ENCODE measurements at regions not wholly inside any gene's neighbourhood (a gene's known extent, or its start where the extent isn't known, plus 50 kb on each side); places are given as distances from the start of the nearest gene placed in this dataset.
"Not testable (repeated sequence)": the region's sequence is repeated elsewhere in the genome, so short reads cannot be mapped to it uniquely, and the experiment has no call there.

DNA sequence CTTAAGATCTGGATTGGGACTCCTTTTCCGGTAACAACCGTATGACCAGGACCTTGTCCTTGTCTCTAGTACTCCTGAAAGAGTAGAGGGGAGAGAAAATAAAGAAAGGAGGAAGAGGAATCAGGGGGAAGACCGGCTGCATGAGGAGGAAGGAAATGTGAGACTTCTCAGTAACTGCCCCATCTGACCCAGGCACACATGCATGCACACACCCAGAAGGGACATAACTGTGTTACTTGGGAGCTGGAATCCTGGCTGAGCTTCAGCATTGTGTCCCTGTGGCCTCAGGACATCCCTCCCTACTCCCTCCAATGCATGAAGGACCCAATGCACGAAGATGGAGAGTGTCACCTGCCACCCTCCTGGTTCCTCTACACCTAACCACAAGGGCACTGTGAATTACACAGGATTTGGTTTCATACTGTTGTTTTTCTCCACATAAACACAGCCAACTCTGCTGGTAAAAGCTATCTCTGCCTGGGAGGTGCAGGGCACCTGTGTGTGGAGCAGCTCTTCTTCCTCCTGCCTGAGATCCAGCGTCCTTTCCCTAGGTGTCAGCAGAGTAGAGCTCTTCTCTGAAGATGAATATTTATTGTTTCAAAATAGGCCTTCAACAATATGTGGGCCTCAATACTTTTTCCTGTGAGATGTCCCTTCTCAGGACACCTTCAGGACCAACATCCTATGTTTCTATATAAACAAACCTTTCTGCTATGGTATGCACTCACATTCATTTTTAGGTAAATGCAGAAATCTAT, 574.1 kb upstream of the ID2 start:
- DNase-seq, result no peak

DNA sequence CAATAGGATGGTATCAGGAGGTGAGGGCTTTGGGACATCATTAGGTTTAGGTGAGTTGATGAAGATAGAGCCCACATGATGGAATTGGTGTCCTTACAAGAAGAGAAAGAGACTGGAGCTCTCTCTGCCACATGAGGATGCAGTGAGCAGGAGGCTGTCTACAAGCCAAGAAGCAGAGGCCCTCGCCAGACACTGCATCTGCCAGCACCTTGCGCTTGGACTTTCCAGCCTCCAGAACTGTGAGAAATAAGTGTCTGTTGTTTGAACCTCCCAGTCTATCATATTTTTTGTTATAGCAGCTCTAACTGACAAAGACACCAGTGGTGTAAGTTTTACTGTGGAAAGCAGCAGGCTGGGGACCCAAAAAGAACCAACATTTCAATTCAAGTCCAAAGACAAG, 571.1 kb upstream of the ID2 start:
- DNase-seq, result no peak

DNA sequence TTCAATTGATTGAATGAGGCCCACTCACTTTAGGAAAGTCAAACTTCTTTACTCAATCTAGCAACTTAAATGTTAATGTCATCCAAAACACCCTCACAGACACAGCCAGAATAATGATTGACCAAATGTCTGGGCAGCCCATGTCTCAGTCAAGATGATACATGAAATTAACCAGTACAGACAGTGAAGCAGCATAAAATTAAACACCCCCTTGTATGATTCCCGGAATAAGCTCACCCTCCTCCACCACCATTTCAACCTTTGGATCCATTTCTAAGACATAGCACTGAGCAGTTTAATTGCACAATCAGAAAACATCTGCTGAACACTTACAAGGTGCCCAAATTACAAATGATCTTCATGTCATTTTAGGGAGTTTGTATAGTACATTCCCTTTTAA, 570.7 kb upstream of the ID2 start:
- DNase-seq, result no peak

DNA sequence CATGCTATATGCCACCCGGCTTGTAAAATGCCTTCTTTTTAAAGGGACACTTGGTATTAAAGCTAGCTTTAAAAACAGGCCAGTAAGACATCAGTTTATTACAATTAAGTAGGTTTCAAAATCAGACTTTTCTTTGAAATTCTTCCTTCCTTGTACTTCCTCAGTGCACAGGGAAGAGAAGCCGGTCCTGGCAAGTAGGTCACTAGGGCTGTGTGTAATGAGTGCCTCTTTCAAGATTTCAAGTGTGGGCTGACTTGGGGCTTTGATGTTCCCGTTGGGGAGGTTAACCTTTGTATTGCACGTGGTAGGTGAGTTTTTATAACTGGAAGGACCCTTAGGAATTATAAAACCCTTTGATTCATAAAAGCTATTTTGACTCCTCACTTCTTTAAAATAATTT, 566.4 kb upstream of the ID2 start:
- DNase-seq, result no peak

DNA sequence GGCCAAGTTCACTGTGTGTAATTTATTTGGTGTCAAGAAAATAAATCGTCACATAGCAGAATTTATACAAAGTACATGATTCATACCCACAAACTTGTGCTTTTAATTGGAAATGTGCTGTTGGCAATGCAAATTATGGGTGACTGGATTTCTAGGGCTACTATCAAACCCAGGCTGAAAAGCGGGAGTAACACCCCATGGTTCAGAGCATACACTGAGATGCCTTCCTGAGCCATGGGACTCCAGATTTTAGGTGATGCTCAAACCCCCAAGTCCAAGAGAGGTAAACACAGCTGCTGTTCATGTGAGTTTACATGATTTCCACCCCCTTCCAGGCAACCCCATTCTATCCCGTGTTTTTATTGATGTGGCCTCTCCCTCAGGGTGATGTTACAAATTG, 565.9 kb upstream of the ID2 start:
- no peak for DNase-seq

DNA sequence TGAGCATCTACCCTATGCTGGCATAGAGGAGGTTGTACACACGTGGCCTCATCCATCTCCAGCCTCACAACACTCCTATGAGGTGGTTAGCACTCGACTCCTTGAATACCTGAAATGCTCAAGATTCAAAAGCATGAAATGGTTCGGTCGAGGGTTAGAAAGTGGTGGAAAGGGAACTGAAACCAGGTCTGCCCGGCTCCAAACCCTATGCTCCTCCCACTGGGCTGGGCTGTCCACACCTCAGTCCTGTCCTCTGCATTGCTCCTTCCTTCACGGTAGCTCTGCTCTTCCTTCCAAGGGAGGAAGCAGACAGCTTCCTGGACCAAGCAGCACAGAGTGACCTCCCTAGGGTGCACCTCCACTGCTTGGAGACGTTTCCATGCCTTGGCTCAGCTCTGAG, 565.2 kb upstream of the ID2 start:
- no peak for DNase-seq

DNA sequence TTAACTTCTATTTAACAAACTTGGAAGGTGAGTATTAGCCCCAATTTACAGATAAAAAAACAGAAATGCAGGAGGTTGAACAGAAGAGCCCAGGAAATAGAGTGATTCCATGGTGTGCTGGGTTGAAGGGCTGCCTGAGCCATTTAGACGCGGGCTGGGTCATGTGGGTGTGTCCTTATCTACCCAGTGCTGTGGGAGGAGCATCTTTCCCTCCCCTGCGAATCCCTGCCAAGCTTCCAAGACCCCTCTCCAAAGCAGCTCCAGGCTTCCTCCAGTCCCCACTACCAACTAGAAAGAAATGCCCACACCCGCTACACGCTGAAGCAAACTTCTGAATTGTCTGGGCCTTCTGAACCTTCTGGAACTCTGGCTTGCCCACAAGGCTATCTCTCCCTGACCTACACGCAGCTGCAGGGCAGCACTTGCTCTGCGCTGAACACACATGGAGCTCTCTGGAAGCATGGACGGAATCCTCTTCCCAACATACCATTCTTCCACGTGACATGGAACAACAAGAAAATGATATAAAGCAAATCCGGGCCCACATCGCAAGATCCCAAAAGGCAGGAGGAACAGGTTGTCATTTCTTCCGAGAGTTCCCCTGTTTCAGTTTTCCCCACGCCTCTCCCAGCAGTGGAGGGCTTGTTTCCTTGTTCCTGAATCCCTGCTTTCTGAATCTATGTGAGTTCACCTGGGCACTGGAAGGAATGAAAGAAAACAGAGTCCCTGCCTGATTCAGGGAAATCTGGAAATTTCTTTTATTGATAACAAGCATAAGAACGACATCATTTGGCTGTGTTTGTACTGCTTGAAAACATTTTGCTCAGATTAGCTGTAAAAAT, 562.7 kb upstream of the ID2 start:
- no peak for DNase-seq

DNA sequence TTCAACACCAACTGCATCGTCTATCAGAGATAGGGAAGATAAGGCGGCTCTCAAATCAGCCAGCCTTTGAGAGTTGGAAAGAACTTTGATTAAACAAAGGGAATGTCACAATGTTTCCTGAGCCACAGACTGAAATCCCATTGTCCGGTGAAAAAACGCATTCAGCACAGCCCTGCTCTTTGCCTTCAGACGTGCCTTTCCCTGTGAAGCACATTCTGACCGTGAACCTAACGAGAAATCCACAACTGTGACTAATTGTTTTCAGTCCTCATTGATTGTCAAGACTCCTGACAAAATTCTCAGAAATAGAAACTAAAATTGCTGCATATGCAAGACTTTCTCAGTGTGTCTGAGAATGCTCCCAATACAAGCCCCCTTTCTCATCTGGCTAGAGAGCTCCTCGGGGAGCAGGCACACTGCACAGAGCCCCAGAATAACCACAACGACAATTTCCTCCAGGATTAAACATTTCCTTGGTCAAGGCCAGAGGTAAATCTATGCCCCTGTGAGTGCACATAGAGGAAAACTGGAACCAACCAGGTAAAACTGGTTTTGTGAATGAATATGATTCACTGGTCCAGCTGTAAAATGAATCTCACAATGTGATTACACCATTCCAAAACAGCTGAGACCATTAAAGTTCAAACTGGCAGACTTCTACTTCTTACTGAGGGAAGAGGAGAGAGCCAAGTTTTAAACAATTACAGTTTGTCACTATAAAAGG, 561.9 kb upstream of the ID2 start:
- no peak for DNase-seq

DNA sequence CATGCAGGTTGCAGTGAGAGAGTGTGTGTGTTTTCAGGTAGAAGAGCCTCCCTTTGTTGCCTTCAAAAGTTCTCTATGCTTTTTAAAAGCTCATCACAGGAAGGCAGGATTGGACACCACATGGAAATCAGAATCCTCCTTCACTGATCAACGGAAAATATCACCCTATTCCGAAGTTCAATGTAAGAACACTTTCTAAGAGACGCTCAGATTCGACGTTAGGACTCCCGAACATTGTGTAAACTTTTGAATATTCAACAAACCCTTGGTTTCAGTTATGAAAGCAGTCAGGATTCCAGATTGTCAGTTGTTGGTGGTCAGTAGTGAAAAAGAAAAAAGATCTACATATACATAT, 561.4 kb upstream of the ID2 start:
- DNase-seq, result no peak

DNA sequence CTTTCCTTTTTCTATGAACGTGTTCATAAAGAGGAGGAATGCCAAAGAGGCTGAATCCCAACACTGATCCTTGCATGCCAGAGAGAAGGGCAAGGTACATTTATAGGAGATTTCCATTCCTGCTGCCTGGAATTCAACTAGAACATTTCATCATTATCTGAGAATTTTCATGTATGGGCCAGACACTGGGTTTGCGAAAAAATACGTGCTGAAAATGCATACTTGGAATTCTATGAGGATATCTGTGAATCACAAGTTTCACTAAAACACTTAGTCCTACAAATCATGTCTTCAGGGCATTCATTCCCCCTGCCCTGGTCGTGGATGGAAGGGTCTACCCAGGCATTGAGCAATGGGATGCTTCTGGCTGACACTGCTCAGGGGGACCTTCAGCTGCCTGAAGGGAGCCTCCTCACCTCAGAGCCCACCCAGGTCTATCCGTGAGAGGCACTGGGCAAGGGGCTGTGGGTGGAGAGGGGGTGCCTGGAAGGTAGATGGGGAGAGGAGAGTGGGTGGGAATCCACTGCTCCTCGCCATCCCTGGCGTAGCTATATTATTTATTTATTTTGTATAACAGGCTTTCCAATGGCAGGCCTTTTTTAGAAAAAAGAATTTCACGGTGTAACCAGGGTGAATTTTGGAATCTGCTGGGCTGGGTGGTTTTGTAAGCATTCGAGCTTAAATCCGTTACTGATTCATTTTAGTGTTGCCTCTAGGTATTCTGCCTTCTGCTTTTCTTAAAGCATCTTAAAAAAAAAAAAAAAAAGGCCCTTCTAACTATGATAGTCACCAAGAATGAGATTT, 560.6 kb upstream of the ID2 start:
- DNase-seq, result no peak

DNA sequence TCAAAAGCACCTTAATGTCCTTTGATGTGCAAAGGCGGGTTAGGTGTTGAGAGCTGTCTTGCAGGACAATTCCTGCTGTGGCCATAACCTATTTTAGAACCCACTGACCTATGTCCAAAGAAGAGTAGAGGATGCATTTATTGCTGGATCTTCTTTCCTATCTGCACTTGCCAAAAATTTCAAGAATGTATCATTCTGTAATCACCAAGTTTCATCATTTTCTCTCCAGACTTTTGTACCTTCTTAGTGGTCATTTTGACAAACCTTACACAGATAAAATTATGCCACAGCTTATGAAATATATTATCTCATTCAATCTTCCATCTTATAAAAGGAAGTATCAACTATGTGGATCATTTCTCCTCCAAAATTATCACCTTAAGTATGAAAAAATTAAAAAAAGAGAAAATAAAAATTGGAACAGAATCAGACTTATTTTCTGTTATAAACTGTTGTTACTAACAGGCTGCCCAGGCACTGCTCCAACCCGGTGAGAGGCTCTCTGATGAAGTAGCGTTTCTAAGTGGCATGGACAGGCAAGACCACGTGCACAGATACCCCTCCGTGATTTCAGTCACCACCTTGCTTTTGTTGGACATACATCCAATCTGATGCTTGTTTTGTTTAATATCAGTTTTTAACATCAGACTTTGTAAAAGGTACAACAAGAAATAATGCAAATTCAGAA, 559.9 kb upstream of the ID2 start:
- no peak for DNase-seq

DNA sequence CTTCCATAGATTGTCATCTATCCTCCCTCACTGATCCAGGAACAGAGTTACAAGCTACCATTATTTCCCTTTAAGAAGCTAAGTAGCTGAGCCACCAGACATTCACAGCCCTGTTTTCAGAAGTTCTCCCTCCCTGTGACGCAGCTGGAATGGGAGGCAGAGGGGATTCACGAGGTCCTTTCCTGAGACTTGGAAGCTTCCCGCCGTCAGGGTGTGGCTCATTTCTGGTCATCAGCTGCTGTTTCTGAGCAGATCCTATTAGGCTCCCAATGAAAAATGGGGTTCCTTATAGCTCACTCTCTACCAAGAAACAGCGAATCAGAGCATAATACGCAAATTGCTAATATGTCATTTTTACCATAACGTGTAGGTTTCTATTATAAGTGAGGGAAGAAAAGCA, 559.3 kb upstream of the ID2 start:
- no peak for DNase-seq

DNA sequence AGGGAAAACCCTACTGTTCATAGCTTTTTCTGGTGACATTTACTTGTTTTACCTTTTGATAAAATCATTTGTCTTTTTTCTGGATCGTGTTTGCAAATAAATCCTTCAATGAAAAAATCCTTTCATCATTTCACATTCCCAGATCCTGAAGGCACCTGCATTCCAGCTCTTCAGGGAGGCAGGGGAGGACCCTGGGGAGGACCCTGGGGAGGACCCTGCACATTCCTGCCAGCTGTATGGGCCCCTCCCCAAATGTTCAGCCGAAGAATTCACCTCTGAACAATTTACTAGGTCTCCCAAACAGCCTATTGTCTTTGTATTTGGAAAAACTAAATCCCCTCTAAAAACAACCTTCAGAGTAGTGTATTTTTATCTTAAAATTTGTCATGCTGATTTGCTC, 558.4 kb upstream of the ID2 start:
- no peak for DNase-seq

DNA sequence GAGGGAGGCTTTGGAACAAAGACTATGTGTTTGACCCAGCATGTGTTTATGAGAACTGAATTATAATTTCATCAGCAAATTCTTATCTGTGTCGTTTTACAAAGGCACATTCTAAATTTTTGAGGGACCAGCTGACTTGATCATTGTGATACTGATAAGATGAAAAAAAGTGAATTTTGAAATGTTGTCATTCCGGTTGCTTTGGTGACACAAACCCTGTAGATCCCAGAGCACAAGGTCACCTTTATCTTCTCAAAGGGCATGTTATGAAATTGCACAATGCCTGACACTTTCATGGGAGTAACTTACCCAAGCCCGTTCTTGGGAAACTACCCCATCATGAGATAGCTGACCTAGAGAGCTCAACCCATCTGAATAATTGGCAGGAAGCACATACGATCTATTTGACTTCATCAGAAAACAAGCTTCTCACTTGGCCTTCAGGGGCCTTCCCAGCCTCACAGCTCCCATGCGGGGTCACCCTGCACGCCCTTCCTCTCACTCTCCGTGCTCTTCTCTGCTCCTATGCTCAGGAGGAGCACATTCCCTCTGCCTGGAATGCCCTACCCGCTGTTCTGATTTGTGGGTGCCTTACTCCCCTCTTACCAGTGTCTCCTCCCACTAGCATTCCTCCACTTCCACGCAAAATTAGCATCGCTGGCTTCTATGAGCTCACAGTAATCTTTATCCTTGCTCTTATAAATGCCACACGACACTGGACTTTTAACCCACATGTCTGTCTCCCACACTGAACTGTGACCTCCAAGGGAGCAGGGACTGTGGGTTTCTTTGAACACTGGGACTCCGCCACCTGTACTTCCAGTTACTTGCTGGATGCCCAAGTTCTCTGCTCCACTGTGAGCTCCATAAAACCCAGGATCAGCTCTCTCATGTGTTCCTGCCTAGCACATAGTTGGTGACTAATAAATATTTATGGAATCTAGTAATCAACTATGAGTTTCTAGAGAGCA, 555.8 kb upstream of the ID2 start:
- DNase-seq, result no peak

DNA sequence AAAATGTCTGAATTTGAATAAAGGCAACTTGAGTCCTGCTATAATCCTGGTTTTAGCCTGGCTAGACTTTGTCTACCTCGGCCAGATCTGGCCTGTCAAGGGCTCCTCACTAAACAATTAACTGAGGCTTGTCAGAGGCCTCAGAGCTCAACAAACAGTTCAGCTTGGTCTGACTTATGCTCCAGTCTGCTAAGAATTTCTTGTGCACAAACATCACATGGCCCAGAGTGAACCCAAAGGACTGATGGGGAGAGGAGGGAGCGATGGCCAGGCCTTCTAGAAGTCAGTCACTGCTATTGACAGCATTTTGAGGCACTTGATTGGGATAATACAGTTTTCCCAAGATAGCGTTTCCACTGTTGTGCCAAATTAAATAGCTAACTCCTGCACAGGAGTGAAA, 555.1 kb upstream of the ID2 start:
- no peak for DNase-seq

DNA sequence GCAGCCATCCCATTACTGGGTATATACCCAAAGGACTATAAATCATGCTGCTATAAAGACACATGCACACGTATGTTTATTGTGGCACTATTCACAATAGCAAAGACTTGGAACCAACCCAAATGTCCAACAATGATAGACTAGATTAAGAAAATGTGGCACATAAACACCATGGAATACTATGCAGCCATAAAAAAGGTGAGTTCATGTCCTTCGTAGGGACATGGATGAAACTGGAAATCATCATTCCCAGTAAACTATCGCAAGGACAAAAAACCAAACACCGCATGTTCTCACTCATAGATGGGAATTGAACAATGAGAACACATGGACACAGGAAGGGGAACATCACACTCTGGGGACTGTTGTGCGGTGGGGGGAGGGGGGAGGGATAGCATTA, 550.4 kb upstream of the ID2 start:
- DNase-seq, result not testable (repeated sequence)

DNA sequence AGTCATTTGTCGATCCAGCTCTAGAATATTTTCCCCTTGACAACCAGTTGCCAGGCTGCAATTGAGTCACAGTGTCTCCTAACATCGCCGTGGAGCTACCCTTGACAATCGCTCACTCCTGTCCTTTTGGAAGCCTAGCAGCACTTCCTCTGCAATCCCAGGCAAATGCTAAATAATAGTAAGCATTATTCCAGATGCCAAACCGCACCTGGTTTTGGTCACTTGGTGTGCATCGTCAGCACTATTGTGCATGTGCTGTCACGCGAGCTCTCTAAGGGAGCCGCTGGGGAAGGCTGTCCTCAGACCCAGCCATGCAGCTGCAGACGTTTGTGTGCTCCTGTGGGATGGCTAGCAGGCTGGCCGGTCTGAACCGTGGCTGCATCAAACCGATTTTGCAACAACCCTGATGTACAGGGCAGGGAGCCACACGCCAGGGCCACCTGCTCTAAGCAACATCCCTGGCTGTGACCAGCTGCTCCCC, 549.5 kb upstream of the ID2 start:
- DNase-seq, result no peak

DNA sequence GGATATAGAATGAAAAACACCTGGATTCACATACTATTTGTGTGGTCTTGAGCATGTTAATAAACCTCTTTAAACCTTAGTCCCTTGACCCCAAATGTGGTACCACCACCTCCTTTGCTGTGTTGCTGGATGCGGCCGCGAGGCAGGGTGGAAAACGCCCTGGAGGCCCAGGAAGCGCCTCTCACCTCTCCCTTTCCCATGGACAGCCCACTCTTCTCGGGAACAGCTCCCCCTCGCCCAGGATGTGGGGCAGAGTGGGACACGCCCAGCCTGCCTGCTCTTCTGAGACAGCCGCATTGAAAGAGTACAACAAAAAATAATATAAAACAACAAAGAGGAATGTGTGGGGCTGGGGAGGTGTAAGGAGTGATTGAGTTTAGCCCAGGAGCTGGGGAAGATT, 549.0 kb upstream of the ID2 start:
- no peak for DNase-seq

DNA sequence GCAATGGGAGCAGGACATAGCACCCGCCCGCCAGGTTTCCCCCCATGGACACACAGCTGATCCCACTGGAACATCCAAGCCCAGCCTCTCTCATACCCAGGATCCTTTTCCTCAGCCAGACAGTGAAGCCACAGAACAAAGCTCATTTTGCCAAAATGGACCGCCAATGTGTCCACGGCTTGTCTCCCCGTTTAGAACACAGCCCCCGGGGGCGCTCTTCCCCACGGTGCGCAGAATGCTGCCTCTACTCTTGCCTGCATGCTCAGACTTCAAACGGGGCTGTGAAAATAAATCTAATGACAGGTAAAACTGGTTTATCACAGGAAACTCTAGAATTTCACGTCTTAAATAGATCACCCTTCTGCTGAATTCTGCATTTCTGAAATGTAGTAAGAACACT, 548.5 kb upstream of the ID2 start:
- DNase-seq, result no peak

DNA sequence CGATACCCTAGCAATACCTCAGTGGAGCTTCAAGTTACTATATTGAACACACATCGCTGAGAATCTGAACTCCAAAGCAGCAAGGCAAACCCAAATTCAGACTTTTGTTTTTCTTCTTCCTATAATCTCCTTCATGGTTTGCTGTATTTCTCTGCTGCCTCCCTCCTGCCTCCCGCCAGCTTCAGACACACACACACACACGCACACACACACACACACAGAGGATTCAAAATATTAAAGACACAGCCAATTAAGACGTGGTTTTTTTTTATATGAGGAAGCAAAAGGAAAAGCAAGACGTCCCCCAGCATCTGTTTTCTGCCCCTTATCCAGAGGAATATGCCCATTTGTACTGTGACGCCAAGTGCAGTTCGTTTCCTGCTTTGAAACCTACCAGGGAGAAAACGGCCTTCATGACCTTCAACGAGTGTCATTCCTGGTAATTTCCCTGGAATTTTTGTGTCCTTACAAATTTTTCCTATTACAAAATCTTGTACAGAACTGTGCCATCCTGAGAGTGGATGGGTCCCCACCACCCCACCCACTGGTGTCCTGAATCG, 547.9 kb upstream of the ID2 start:
- no peak for DNase-seq

DNA sequence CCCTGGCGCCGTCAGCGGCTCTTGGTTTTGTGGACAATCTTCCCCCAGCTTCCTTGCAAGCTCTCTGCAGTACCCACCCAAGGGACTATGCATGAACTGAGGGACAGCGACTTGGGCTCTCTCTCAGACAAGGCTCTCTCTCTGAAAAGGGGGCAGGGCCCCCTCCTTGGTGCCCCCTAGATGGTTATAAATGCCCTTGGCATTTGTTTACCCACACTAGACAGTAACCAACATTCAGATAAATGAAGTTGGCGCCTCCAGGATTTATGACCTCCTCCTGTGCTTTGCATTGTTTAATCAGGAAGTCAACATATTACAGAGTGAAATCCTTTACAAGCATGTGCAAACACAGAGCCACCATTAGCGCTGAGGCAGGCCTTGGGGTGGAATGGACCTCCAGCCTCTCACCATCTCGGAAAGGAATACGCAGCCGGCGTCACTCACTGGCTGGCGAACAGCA, 547.4 kb upstream of the ID2 start:
- DNase-seq, result no peak

All from activated T-cell treated with anti-CD3 and anti-CD28 coated beads, Interleukin-2, amount 50 U/mL, for 1 hour (primary cell).